B cell (primary cell): ENCODE measurements at regions not wholly inside any gene's neighbourhood (a gene's known extent, or its start where the extent isn't known, plus 50 kb on each side); places are given as distances from the start of the nearest gene placed in this dataset.

Source experiments
- ATAC-seq: fragments of 200-7000 bp; cut with Tn5 transposase; one replicate; pipeline ENCODE4 v1.10.0; 2021; ENCODE audit warnings: low read depth, mild to moderate bottlenecking, moderate number of reproducible peaks, moderate library complexity
- CTCF ChIA-PET: fragments of 350-600 bp; sonication (Branson Sonifier 250); formaldehyde crosslinking; loops from one replicate; lab custom pipeline; 2021; ENCODE audit warnings: antibody characterized with exemption, inconsistent platforms; lab: Charles Lee
- POLR2A ChIA-PET: fragments of 350-600 bp; sonication (Branson Sonifier 250); formaldehyde crosslinking; loops from one replicate; lab custom pipeline; 2021; ENCODE audit warnings: antibody characterized with exemption; lab: Charles Lee
- DNase-seq: peaks from one replicate; pipeline ENCODE4 v3.0.0; 2013
- H2AFZ ChIP-seq: 2 replicates; pipeline ENCODE4 v1.6.1; 2012; ENCODE audit warnings: mild to moderate bottlenecking, low read depth, low read length; ENCODE audit not compliant: insufficient read depth, poor library complexity, severe bottlenecking
- H3K27ac ChIP-seq, 2 donors: 1 replicate in 1 of 2; 2 replicates in 1 of 2; pipeline ENCODE4 v1.5.1; 2012 to 2013; ENCODE audit warnings: low read length in 2 of 2, mild to moderate bottlenecking in 2 of 2, moderate library complexity in 1 of 2
- H3K27me3 ChIP-seq, 4 experiments: fragments of 200-600 bp in 1 of 4; sonication (generic) in 1 of 4; replicated peaks in 1 of 4; 1 replicate in 2 of 4; 2 replicates in 2 of 4; pipeline versions ENCODE4 v1.6.1 to v1.7.0; 2013 to 2016; ENCODE audit warnings: low read length in 3 of 4, mild to moderate bottlenecking in 2 of 4, mixed read lengths in 1 of 4, moderate library complexity in 1 of 4; ENCODE audit not compliant: insufficient read depth in 4 of 4, control insufficient read depth in 3 of 4; ENCODE audit errors: control extremely low read depth in 1 of 4
- H3K36me3 ChIP-seq, 2 experiments: replicated peaks in 1 of 2; 1 replicate in 1 of 2; 2 replicates in 1 of 2; pipeline versions ENCODE4 v1.6.1 to v1.7.1; 2013; ENCODE audit warnings: low read length in 1 of 2; ENCODE audit not compliant: insufficient read depth in 2 of 2, control insufficient read depth in 1 of 2; ENCODE audit errors: control extremely low read depth in 1 of 2, extremely low read depth in 1 of 2
- H3K4me1 ChIP-seq, 2 donors: fragments of 200-600 bp in 1 of 2; sonication (generic) in 1 of 2; 1 replicate in 1 of 2; 2 replicates in 1 of 2; pipeline versions ENCODE4 v1.5.1 to v1.6.1; 2013 to 2017; ENCODE audit warnings: low read length in 2 of 2; ENCODE audit not compliant: control insufficient read depth in 2 of 2, insufficient read depth in 2 of 2
- H3K4me2 ChIP-seq: replicated peaks from 2 replicates; pipeline ENCODE3; 2012; ENCODE audit warnings: mild to moderate bottlenecking, low read depth, low read length; ENCODE audit not compliant: poor library complexity, severe bottlenecking
- H3K4me3 ChIP-seq, 5 experiments: fragments of 200-600 bp in 1 of 5; sonication (generic) in 1 of 5; 1 replicate in 3 of 5; 2 replicates in 2 of 5; pipeline versions ENCODE4 v1.5.1 to v1.7.0; 2011 to 2016; ENCODE audit warnings: low read length in 4 of 5, mild to moderate bottlenecking in 4 of 5, low read depth in 2 of 5, control low read depth in 1 of 5, moderate library complexity in 1 of 5; ENCODE audit not compliant: insufficient read depth in 1 of 5; ENCODE audit errors: control extremely low read depth in 1 of 5, extremely low read depth in 1 of 5
- H3K79me2 ChIP-seq: fragments of 200-600 bp; sonication (generic); one replicate; pipeline ENCODE4 v1.6.0; 2016; ENCODE audit warnings: low read length; ENCODE audit not compliant: control insufficient read depth, insufficient read depth
- H3K9ac ChIP-seq: fragments of 200-600 bp; sonication (generic); 2 replicates; pipeline ENCODE4 v1.6.1; 2017; ENCODE audit warnings: mild to moderate bottlenecking, low read length, moderate library complexity
- H3K9me3 ChIP-seq, 3 donors: one replicate each; pipeline versions ENCODE4 v1.6.1 to v1.7.1; 2013; ENCODE audit warnings: low read length in 2 of 3; ENCODE audit not compliant: control insufficient read depth in 2 of 3, insufficient read depth in 1 of 3; ENCODE audit errors: control extremely low read depth in 1 of 3
- H4K20me1 ChIP-seq: 2 replicates; pipeline ENCODE4 v1.6.0; 2012; ENCODE audit warnings: mild to moderate bottlenecking, low read length; ENCODE audit not compliant: insufficient read depth, control insufficient read depth, poor library complexity, severe bottlenecking
- H3K27ac Mint-ChIP-seq: one replicate; pipeline ENCODE4 v1.8.0; 2021; ENCODE audit warnings: mixed read lengths
- H3K27me3 Mint-ChIP-seq: one replicate; pipeline ENCODE4 v1.8.0; 2021; ENCODE audit warnings: mixed read lengths
- H3K4me1 Mint-ChIP-seq: one replicate; pipeline ENCODE4 v1.8.0; 2021; ENCODE audit warnings: mixed read lengths
- H3K4me3 Mint-ChIP-seq: one replicate; pipeline ENCODE4 v1.8.0; 2021; ENCODE audit warnings: mixed read lengths
- H3K9me3 Mint-ChIP-seq: one replicate; pipeline ENCODE4 v1.8.0; 2022; ENCODE audit warnings: mixed read lengths; ENCODE audit not compliant: insufficient read depth
- EZH2 ChIP-seq: IDR thresholded peaks from 2 replicates; pipeline ENCODE4 v1.6.1; 2012; ENCODE audit warnings: borderline replicate concordance, low read depth, mild to moderate bottlenecking, moderate library complexity, low read length; ENCODE audit not compliant: insufficient read depth, poor library complexity, severe bottlenecking
- WGBS: methylation state at CpG from one replicate; pipeline ENCODE4 v1.1.5; 2013; ENCODE audit warnings: missing lambda C conversion rate; ENCODE audit not compliant: insufficient coverage; 5-methylcytosine and 5-hydroxymethylcytosine counted together
- intact Hi-C: fragments of 100-400 bp; cut with micrococcal nuclease; formaldehyde crosslinking; loops from one replicate; pipeline ENCODE4 v1.10.0; 2022
- TF ChIP-seq, protein P1 (sequence below): fragments of 200-600 bp; IDR thresholded peaks from one replicate; pipeline ENCODE4 v1.8.0; 2022; ENCODE audit warnings: antibody characterized with exemption, mild to moderate bottlenecking

DNA sequence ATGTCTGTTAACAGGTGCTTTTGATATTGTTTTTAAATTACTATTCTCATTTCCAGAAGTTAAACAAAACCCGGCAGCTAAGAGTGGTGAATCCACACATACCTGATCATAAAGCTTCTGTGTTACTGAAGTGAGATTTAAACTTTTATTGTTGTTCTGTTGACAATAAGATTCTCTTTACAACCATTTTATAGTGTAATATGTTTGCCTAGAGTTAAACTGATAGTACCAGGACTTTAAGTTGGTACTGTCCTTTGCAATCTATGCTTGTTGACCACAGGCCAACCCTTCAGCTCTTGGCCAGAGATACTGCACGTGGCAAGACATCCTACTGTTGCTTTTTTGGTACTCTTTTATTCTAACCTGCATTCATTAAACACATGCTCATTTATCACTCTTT, 806.2 kb downstream of the MTRR start:
- ChIA-PET POLR2A (no interaction called here), CTCF (no interaction called here)
- no peaks in the 10 kb centered on the region for H3K4me1 ChIP-seq
- peaks cover 0 to 6% (median 0%) of the 10 kb centered on the region in 3 donors for H3K9me3 ChIP-seq
- intact Hi-C loops = no loop called here
- Mint-ChIP-seq H3K9me3 (no peaks in the 10 kb centered on the region), H3K27me3 (no peaks in the 10 kb centered on the region), H3K27ac (no peak overlapping the region), H3K4me3 (no peak overlapping the region), H3K4me1 (no peaks in the 10 kb centered on the region)
- H3K4me2 ChIP-seq = no peak overlapping the region
- DNase-seq = no peak
- no peak overlapping the region for H3K27ac ChIP-seq
- no peak for TF ChIP-seq EZH2
- TF ChIP-seq, protein P1, sequence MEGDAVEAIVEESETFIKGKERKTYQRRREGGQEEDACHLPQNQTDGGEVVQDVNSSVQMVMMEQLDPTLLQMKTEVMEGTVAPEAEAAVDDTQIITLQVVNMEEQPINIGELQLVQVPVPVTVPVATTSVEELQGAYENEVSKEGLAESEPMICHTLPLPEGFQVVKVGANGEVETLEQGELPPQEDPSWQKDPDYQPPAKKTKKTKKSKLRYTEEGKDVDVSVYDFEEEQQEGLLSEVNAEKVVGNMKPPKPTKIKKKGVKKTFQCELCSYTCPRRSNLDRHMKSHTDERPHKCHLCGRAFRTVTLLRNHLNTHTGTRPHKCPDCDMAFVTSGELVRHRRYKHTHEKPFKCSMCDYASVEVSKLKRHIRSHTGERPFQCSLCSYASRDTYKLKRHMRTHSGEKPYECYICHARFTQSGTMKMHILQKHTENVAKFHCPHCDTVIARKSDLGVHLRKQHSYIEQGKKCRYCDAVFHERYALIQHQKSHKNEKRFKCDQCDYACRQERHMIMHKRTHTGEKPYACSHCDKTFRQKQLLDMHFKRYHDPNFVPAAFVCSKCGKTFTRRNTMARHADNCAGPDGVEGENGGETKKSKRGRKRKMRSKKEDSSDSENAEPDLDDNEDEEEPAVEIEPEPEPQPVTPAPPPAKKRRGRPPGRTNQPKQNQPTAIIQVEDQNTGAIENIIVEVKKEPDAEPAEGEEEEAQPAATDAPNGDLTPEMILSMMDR = no peak
- H3K9ac ChIP-seq = no peak overlapping the region
- no peaks in the 10 kb centered on the region for H3K36me3 ChIP-seq
- WGBS = no CpG with 5 or more reads among the region's 2 CpGs
- H4K20me1 ChIP-seq = no peaks in the 10 kb centered on the region
- H2AFZ ChIP-seq = no peak overlapping the region
- H3K27me3 ChIP-seq = no peaks in the 10 kb centered on the region
- no peaks in the 10 kb centered on the region for H3K79me2 ChIP-seq
- H3K4me3 ChIP-seq = no peak overlapping the region
- no peak for ATAC-seq

- no peaks in the 10 kb centered on the region for H3K79me2 ChIP-seq
- H3K4me3 ChIP-seq = no peak overlapping the region
- H3K4me1 ChIP-seq = no peaks in the 10 kb centered on the region
- no peaks in the 10 kb centered on the region for H3K36me3 ChIP-seq
- no peak overlapping the region for H3K27ac ChIP-seq
- DNase-seq (no peak), ATAC-seq (no peak)
- no peak for TF ChIP-seq EZH2
- TF ChIP-seq, protein P1 = no peak
- intact Hi-C loops = no loop called here
- no peaks in the 10 kb centered on the region for H3K27me3 ChIP-seq
- no peak overlapping the region for H3K4me3 Mint-ChIP-seq
- POLR2A ChIA-PET = no interaction called here
- no peak overlapping the region for H3K27ac Mint-ChIP-seq
- no peaks in the 10 kb centered on the region for H3K27me3 Mint-ChIP-seq
- no peak overlapping the region for H3K4me2 ChIP-seq
- no peaks in the 10 kb centered on the region for H3K9me3 Mint-ChIP-seq
- no peak overlapping the region for H3K9ac ChIP-seq
- no peaks in the 10 kb centered on the region for H3K4me1 Mint-ChIP-seq
- CTCF ChIA-PET = no interaction called here
- no peak overlapping the region for H2AFZ ChIP-seq
- no peaks in the 10 kb centered on the region for H3K9me3 ChIP-seq
- 90% methylated on average over 1 of the region's 3 CpGs for WGBS
- H4K20me1 ChIP-seq = no peaks in the 10 kb centered on the region
These were observed 807.7 kb downstream of the MTRR start for GRCh38 chr5:8676695-8677094.
